Activated naive CD4-positive, alpha-beta T cell treated with anti-CD3 and anti-CD28 coated beads for 36 hours (primary cell): ENCODE measurements at regions not wholly inside any gene's neighbourhood (a gene's known extent, or its start where the extent isn't known, plus 50 kb on each side); places are given as distances from the start of the nearest gene placed in this dataset.

ENCODE experiments used
- CTCF ChIA-PET: fragments of 350-600 bp; sonication (Branson Sonifier 250); formaldehyde crosslinking; loops from one replicate; lab custom pipeline; 2021; ENCODE audit warnings: antibody characterized with exemption; lab: Charles Lee
- DNase-seq: peaks from one replicate; pipeline ENCODE4 v3.0.0-alpha.2; 2020
- H3K27ac Mint-ChIP-seq: one replicate; pipeline ENCODE4 v1.8.0; 2021; ENCODE audit warnings: mild to moderate bottlenecking, mixed read lengths
- H3K27me3 Mint-ChIP-seq: one replicate; pipeline ENCODE4 v1.8.0; 2021; ENCODE audit warnings: low read depth, mixed read lengths
- H3K36me3 Mint-ChIP-seq: one replicate; pipeline ENCODE4 v1.8.0; 2021; ENCODE audit warnings: low read depth, mixed read lengths
- H3K4me1 Mint-ChIP-seq: one replicate; pipeline ENCODE4 v1.8.0; 2021; ENCODE audit warnings: low read depth, mixed read lengths
- H3K4me3 Mint-ChIP-seq: one replicate; pipeline ENCODE4 v1.8.0; 2021; ENCODE audit warnings: mild to moderate bottlenecking, moderate library complexity, mixed read lengths
- H3K9me3 Mint-ChIP-seq: one replicate; pipeline ENCODE4 v1.8.0; 2021; ENCODE audit warnings: mixed read lengths
- intact Hi-C: fragments of 100-400 bp; cut with micrococcal nuclease; formaldehyde crosslinking; loops from one replicate; pipeline ENCODE4 v1.15.1; 2023

- intact Hi-C loops = no loop called here
- Mint-ChIP-seq H3K36me3 (no peaks in the 10 kb centered on the region), H3K27me3 (peaks cover 9% of the 10 kb centered on the region), H3K9me3 (no peaks in the 10 kb centered on the region), H3K4me1 (no peaks in the 10 kb centered on the region), H3K27ac (no peak overlapping the region), H3K4me3 (no peak overlapping the region)
- no peak for DNase-seq
- CTCF ChIA-PET = no interaction called here
These were observed 104.7 kb upstream of the LINGO1 start for GRCh38 chr15:77737238-77738037.

DNA sequence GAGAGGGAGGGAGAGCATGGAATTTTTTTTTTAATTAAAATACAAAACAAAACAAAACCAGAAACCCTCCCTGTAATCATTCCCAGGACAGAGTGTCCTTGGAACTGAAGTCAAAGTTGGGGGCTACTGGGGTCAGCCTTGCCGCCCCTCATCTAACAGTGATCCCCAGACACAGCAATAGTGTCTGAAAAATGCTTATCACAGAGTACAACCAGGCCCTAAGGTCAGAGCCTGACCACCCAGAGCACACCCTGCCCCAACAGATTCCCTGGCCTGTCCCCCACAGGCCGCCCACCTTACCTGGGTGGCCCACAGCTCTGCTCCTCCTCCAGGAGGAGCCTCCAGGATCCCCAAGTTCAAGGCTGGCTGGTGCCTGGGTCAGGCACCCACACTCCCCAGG, 101.6 kb upstream of the LINGO1 start:
- CTCF ChIA-PET = no interaction called here
- intact Hi-C loops = no loop called here
- H3K36me3 Mint-ChIP-seq = no peaks in the 10 kb centered on the region

DNA sequence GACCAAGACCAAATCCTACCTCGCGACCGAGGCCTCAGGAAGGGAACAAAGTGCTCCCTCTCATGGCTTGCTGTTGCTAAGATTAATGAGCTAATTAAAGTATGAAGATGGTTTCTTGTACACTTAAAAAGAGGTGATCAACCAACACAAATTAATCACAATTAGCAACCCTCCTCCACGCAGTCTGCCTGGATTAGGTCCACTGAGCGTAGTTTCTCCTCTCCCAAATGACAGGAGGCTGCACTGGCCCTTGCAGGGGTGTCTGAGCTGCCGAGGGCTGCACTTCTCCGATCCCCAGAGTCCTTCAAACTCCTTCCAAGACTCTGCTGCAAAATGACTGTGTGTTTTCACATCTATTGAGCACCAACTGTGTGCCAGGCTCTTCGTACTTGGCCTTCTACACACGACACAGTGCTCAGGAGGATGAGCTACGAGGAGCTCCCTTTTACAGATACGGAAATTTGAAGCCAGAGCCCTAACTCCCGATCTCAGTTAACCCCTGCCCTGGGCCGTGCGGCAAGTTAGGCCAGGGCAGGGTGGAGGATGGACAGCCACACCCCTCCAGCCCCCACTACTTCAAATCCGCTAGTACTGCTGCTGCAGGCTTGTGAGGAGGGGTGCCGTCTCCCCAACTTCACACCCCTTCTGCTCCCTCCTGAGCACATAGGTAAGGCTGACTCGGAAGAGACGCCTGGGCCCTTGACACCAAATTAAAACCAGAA, 101.0 kb upstream of the LINGO1 start:
- intact Hi-C loops = no loop called here
- no peaks in the 10 kb centered on the region for H3K36me3 Mint-ChIP-seq
- H3K4me3 Mint-ChIP-seq = no peak overlapping the region
- DNase-seq = no peak
- no peaks in the 10 kb centered on the region for H3K4me1 Mint-ChIP-seq
- CTCF ChIA-PET = no interaction called here
- no peaks in the 10 kb centered on the region for H3K9me3 Mint-ChIP-seq
- no peak overlapping the region for H3K27ac Mint-ChIP-seq
- H3K27me3 Mint-ChIP-seq = peaks cover 4% of the 10 kb centered on the region

More for the DNA sequence above, 101.6 kb upstream of the LINGO1 start:
- Mint-ChIP-seq H3K27me3 (peaks cover 4% of the 10 kb centered on the region), H3K9me3 (no peaks in the 10 kb centered on the region), H3K4me3 (no peak overlapping the region), H3K27ac (no peak overlapping the region), H3K4me1 (no peaks in the 10 kb centered on the region)
- DNase-seq = no peak

- H3K4me1 Mint-ChIP-seq = no peaks in the 10 kb centered on the region
- DNase-seq = no peak
- H3K4me3 Mint-ChIP-seq = no peak overlapping the region
- no peaks in the 10 kb centered on the region for H3K9me3 Mint-ChIP-seq
- no peak overlapping the region for H3K27ac Mint-ChIP-seq
- CTCF ChIA-PET = interaction anchor here (0.9 kb wide), 1 partner anchor 99 kb away, joined by 3 read pairs; no protein-coding TSS in a partner anchor
- intact Hi-C loops = no loop called here
- no peaks in the 10 kb centered on the region for H3K36me3 Mint-ChIP-seq
- H3K27me3 Mint-ChIP-seq = no peaks in the 10 kb centered on the region
These were observed 100.0 kb upstream of the LINGO1 start for GRCh38 chr15:77732514-77733335.

DNA sequence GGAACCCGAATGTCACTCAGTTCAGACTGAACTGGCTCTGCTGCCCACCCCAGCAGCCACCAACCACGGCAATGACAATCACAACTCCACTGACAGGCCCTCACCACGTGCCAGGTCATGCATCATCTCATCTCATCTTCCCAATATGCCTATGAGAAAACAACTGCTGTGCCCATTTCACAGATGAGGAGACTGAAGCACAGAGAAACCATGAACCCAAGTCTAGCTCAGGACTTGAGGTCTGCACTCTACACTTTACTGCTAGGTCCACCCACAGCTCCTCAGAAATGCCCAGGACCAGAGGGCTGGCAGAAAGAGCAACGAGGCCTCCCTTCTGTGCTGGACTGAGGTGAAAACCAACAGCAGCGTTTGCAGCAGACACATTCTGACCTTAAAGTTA, 99.2 kb upstream of the LINGO1 start:
- H3K4me3 Mint-ChIP-seq = no peak overlapping the region
- H3K27me3 Mint-ChIP-seq = no peaks in the 10 kb centered on the region
- DNase-seq = no peak
- CTCF ChIA-PET = no interaction called here
- H3K4me1 Mint-ChIP-seq = no peaks in the 10 kb centered on the region
- intact Hi-C loops = no loop called here
- H3K9me3 Mint-ChIP-seq = no peaks in the 10 kb centered on the region
- no peaks in the 10 kb centered on the region for H3K36me3 Mint-ChIP-seq
- no peak overlapping the region for H3K27ac Mint-ChIP-seq

- no peaks in the 10 kb centered on the region for H3K36me3 Mint-ChIP-seq
- intact Hi-C loops = no loop called here
- H3K9me3 Mint-ChIP-seq = no peaks in the 10 kb centered on the region
- no peaks in the 10 kb centered on the region for H3K27me3 Mint-ChIP-seq
- no peaks in the 10 kb centered on the region for H3K4me1 Mint-ChIP-seq
- no peak overlapping the region for H3K4me3 Mint-ChIP-seq
- no peak for DNase-seq
- H3K27ac Mint-ChIP-seq = no peak overlapping the region
- CTCF ChIA-PET = interaction anchor here (1.0 kb wide), 1 partner anchor 91 kb away, joined by 3 read pairs; no protein-coding TSS in a partner anchor
These were observed 98.4 kb upstream of the LINGO1 start for GRCh38 chr15:77731067-77731466.

- no peak for DNase-seq
- no peaks in the 10 kb centered on the region for H3K36me3 Mint-ChIP-seq
- no peaks in the 10 kb centered on the region for H3K4me1 Mint-ChIP-seq
- H3K27me3 Mint-ChIP-seq = no peaks in the 10 kb centered on the region
- no peak overlapping the region for H3K4me3 Mint-ChIP-seq
- intact Hi-C loops = no loop called here
- no peaks in the 10 kb centered on the region for H3K9me3 Mint-ChIP-seq
- CTCF ChIA-PET = no interaction called here
- no peak overlapping the region for H3K27ac Mint-ChIP-seq
These were observed 95.1 kb upstream of the LINGO1 start for GRCh38 chr15:77727635-77728304.

- Mint-ChIP-seq H3K4me1 (no peaks in the 10 kb centered on the region), H3K9me3 (no peaks in the 10 kb centered on the region), H3K27me3 (peaks cover 7% of the 10 kb centered on the region), H3K4me3 (no peak overlapping the region), H3K27ac (no peak overlapping the region), H3K36me3 (no peaks in the 10 kb centered on the region)
- CTCF ChIA-PET = no interaction called here
- DNase-seq = no peak
- intact Hi-C loops = no loop called here
These were observed 92.0 kb upstream of the LINGO1 start for GRCh38 chr15:77724715-77725114.

GRCh38 chr15:77723756-77724155, 91.0 kb upstream of the LINGO1 start:
- Mint-ChIP-seq H3K9me3 (no peaks in the 10 kb centered on the region), H3K27ac (no peak overlapping the region), H3K4me3 (no peak overlapping the region), H3K36me3 (no peaks in the 10 kb centered on the region), H3K27me3 (peaks cover 7% of the 10 kb centered on the region), H3K4me1 (no peaks in the 10 kb centered on the region)
- DNase-seq = no peak
- CTCF ChIA-PET = no interaction called here
- intact Hi-C loops = no loop called here

GRCh38 chr15:77722759-77723460, 90.2 kb upstream of the LINGO1 start:
- intact Hi-C loops = no loop called here
- DNase-seq = no peak
- no peak overlapping the region for H3K4me3 Mint-ChIP-seq
- H3K36me3 Mint-ChIP-seq = no peaks in the 10 kb centered on the region
- no peak overlapping the region for H3K27ac Mint-ChIP-seq
- peaks cover 7% of the 10 kb centered on the region for H3K27me3 Mint-ChIP-seq
- H3K9me3 Mint-ChIP-seq = no peaks in the 10 kb centered on the region
- CTCF ChIA-PET = interaction anchor here (0.6 kb wide), 1 partner anchor 518 kb away, joined by 3 read pairs; no protein-coding TSS in a partner anchor
- H3K4me1 Mint-ChIP-seq = no peaks in the 10 kb centered on the region

GRCh38 chr15:77721963-77722362, 89.3 kb upstream of the LINGO1 start:
- H3K27me3 Mint-ChIP-seq = peaks cover 7% of the 10 kb centered on the region
- no peaks in the 10 kb centered on the region for H3K9me3 Mint-ChIP-seq
- CTCF ChIA-PET = no interaction called here
- H3K36me3 Mint-ChIP-seq = no peaks in the 10 kb centered on the region
- DNase-seq = no peak
- H3K4me1 Mint-ChIP-seq = no peaks in the 10 kb centered on the region
- intact Hi-C loops = no loop called here
- H3K4me3 Mint-ChIP-seq = no peak overlapping the region
- no peak overlapping the region for H3K27ac Mint-ChIP-seq
